ENCODE measurements at regions not wholly inside any gene's neighbourhood (a gene's known extent, or its start where the extent isn't known, plus 50 kb on each side); places are given as distances from the start of the nearest gene placed in this dataset.
"Not testable (repeated sequence)": the region's sequence is repeated elsewhere in the genome, so short reads cannot be mapped to it uniquely, and the experiment has no call there.

GRCh38 chr10:131580674-131581073 is 269.2 kb upstream of the TCERG1L start:
- peaks cover 0 to 6% (median 0%) of the 10 kb centered on the region in 4 donors for H3K9me3 ChIP-seq
- H3K36me3 ChIP-seq: no peaks in the 10 kb centered on the region
- H3K4me1 ChIP-seq: no peaks in the 10 kb centered on the region
- no peak overlapping the region for H3K27ac ChIP-seq
- no peak overlapping the region for H3K4me3 ChIP-seq
- WGBS, 2 donors: 67 to 73% methylated on average over 3 of the region's 3 CpGs
- no peaks in the 10 kb centered on the region for H3K27me3 ChIP-seq
- TF ChIP-seq CTCF (IDR thresholded peaks at IDR 0.05) (no peak), EP300 (IDR thresholded peaks at IDR 0.05) (no peak), POLR2A (IDR thresholded peaks at IDR 0.05) (no peak)
- no peak for DNase-seq (ENCODE audit: low spot score in 2 of 2)

GRCh38 chr10:131581547-131581946 is 270.0 kb upstream of the TCERG1L start:
- WGBS, 2 donors: 84% methylated on average over 5 to 7 of the region's 7 CpGs

GRCh38 chr10:131584287-131584686 is 272.8 kb upstream of the TCERG1L start:
- TF ChIP-seq POLR2A (IDR thresholded peaks at IDR 0.05) (no peak), EP300 (IDR thresholded peaks at IDR 0.05) (no peak), CTCF (IDR thresholded peaks at IDR 0.05) (no peak)
- WGBS, 2 donors: 68 to 79% methylated on average over 11 to 12 of the region's 12 CpGs

More at GRCh38 chr10:131581547-131581946, 270.0 kb upstream of the TCERG1L start:
- not testable (repeated sequence) for H3K27ac ChIP-seq; H3K27me3 ChIP-seq; H3K4me3 ChIP-seq; H3K4me1 ChIP-seq; DNase-seq (ENCODE audit: low spot score in 2 of 2); H3K36me3 ChIP-seq
- H3K9me3 ChIP-seq: peaks cover 0 to 10% (median 0%) of the 10 kb centered on the region in 4 donors

GRCh38 chr10:131585761-131586160 is 274.2 kb upstream of the TCERG1L start:
- 50 to 83% methylated on average over 3 of the region's 3 CpGs for WGBS, 2 donors
- no peaks in the 10 kb centered on the region for H3K4me1 ChIP-seq
- no peak for DNase-seq (ENCODE audit: low spot score in 2 of 2)
- H3K36me3 ChIP-seq: no peaks in the 10 kb centered on the region
- no peaks in the 10 kb centered on the region for H3K27me3 ChIP-seq
- TF ChIP-seq POLR2A (IDR thresholded peaks at IDR 0.05): no peak
- TF ChIP-seq EP300 (IDR thresholded peaks at IDR 0.05): no peak
- TF ChIP-seq CTCF (IDR thresholded peaks at IDR 0.05): no peak
- H3K27ac ChIP-seq: no peak overlapping the region
- peaks cover 0 to 5% (median 0%) of the 10 kb centered on the region in 4 donors for H3K9me3 ChIP-seq
- no peak overlapping the region for H3K4me3 ChIP-seq

More at GRCh38 chr10:131584287-131584686, 272.8 kb upstream of the TCERG1L start:
- H3K27me3 ChIP-seq: no peaks in the 10 kb centered on the region
- no peak overlapping the region for H3K4me3 ChIP-seq
- no peaks in the 10 kb centered on the region for H3K36me3 ChIP-seq
- H3K27ac ChIP-seq: no peak overlapping the region
- DNase-seq (ENCODE audit: low spot score in 2 of 2): no peak
- H3K4me1 ChIP-seq: no peaks in the 10 kb centered on the region
- peaks cover 0 to 10% (median 0%) of the 10 kb centered on the region in 4 donors for H3K9me3 ChIP-seq

- H3K36me3 ChIP-seq: no peaks in the 10 kb centered on the region
- H3K4me3 ChIP-seq: no peak overlapping the region
- H3K9me3 ChIP-seq: peaks cover 0 to 9% (median 0%) of the 10 kb centered on the region in 4 donors
- no peaks in the 10 kb centered on the region for H3K4me1 ChIP-seq
- DNase-seq (ENCODE audit: low spot score in 2 of 2): no peak
- WGBS, 2 donors: 69 to 71% methylated on average over 5 of the region's 5 CpGs
- TF ChIP-seq EP300 (IDR thresholded peaks at IDR 0.05): no peak
- no peak for TF ChIP-seq POLR2A (IDR thresholded peaks at IDR 0.05)
- TF ChIP-seq CTCF (IDR thresholded peaks at IDR 0.05): no peak
- H3K27ac ChIP-seq: no peak overlapping the region
- H3K27me3 ChIP-seq: no peaks in the 10 kb centered on the region
Measured at GRCh38 chr10:131586958-131587357, 275.4 kb upstream of the TCERG1L start.
